ENCODE measurements at regions not wholly inside any gene's neighbourhood (a gene's known extent, or its start where the extent isn't known, plus 50 kb on each side); places are given as distances from the start of the nearest gene placed in this dataset.

GRCh38 chr1:58005212-58005611, 541.3 kb downstream of the OMA1 start:
- TF ChIP-seq POLR2A (IDR thresholded peaks at IDR 0.05; ENCODE audit: borderline replicate concordance, extremely low read depth, insufficient read depth, insufficient read length) (no peak), POLR2AphosphoS5 (IDR thresholded peaks at IDR 0.05; ENCODE audit: low read depth, low read length) (no peak), CTCF (IDR thresholded peaks at IDR 0.05 in 2 of 3, conservative IDR thresholded peaks at IDR 0.05 in 1 of 3; ENCODE audit: borderline replicate concordance in 1 of 3, insufficient read depth in 1 of 3, low read depth in 2 of 3, low read length in 2 of 3) (no peak), SIN3A (IDR thresholded peaks at IDR 0.05; ENCODE audit: low read depth) (no peak)
